ENCODE measurements at regions not wholly inside any gene's neighbourhood (a gene's known extent, or its start where the extent isn't known, plus 50 kb on each side); places are given as distances from the start of the nearest gene placed in this dataset.

DNA sequence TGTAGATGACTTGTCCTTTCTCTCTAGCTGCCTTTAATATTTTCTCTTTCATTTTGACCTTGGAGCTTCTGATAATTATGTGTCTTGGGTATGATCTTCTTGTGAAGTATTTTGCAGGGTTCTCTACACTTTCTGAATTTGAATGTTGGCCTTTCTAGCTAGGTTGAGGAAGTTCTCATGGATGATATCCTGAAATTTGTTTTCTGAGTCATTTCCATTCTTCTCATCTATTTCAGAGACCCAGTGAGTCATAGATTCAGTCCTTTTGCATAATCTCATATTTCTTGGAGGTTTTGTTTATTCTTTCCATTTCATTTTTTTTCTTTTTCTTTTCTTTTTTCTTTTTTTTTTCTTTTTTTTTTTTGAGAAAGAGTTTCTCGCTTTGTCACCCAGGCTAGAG, 585.7 kb upstream of the PABPC4L start:
- TF ChIP-seq POLR2A (IDR thresholded peaks at IDR 0.05) (no peak), POLR2AphosphoS5 (IDR thresholded peaks at IDR 0.05) (no peak)
- TF ChIP-seq, protein P1, sequence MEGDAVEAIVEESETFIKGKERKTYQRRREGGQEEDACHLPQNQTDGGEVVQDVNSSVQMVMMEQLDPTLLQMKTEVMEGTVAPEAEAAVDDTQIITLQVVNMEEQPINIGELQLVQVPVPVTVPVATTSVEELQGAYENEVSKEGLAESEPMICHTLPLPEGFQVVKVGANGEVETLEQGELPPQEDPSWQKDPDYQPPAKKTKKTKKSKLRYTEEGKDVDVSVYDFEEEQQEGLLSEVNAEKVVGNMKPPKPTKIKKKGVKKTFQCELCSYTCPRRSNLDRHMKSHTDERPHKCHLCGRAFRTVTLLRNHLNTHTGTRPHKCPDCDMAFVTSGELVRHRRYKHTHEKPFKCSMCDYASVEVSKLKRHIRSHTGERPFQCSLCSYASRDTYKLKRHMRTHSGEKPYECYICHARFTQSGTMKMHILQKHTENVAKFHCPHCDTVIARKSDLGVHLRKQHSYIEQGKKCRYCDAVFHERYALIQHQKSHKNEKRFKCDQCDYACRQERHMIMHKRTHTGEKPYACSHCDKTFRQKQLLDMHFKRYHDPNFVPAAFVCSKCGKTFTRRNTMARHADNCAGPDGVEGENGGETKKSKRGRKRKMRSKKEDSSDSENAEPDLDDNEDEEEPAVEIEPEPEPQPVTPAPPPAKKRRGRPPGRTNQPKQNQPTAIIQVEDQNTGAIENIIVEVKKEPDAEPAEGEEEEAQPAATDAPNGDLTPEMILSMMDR (IDR thresholded peaks at IDR 0.05 in 8 of 11, conservative IDR thresholded peaks at IDR 0.05 in 3 of 11) = no peak
